ENCODE measurements at regions not wholly inside any gene's neighbourhood (a gene's known extent, or its start where the extent isn't known, plus 50 kb on each side); places are given as distances from the start of the nearest gene placed in this dataset.

DNA sequence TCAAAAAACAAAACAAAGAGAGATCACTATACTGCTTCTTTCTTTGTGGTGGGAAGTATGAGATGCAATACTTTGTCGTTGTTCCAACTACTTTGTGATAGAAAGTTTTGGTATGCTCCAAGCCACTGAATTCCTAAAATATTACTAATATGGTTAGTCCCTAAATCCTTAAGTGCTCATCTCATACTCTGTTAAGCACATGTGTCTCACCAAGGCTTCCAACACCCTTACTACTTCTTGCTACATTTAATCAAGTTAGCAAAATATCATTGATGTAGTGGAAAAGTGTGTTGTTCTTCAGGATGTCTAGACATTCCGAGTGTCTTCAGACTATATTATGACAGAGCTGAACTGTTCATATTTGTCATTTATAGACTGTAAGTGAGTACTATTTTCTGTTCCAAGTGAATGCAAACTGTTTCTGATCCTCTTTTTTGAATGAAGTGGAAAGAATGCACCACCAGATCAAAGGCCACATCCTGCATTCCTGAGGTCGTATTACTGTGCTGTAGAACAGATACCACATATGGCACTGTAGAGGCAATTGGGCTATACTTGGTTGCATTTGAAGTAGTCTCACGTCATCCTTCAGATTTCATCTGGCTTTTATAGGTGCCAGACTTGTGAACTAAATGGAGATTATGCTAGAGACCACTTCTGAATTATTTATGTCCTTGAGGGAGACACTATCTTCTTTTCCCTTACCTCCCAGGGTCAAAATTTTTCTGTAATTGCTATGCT is 298.4 kb upstream of the ZNF521 start:
- no peak for TF ChIP-seq POLR2A (IDR thresholded peaks at IDR 0.05; ENCODE audit: low read depth, low read length)
- TF ChIP-seq GATA2 (IDR thresholded peaks at IDR 0.05; ENCODE audit: insufficient read depth, insufficient read length, low read depth, low read length) = no peak
- TF ChIP-seq MYC (IDR thresholded peaks at IDR 0.05; ENCODE audit: low read depth, low read length) = no peak
- TF ChIP-seq, protein P1, sequence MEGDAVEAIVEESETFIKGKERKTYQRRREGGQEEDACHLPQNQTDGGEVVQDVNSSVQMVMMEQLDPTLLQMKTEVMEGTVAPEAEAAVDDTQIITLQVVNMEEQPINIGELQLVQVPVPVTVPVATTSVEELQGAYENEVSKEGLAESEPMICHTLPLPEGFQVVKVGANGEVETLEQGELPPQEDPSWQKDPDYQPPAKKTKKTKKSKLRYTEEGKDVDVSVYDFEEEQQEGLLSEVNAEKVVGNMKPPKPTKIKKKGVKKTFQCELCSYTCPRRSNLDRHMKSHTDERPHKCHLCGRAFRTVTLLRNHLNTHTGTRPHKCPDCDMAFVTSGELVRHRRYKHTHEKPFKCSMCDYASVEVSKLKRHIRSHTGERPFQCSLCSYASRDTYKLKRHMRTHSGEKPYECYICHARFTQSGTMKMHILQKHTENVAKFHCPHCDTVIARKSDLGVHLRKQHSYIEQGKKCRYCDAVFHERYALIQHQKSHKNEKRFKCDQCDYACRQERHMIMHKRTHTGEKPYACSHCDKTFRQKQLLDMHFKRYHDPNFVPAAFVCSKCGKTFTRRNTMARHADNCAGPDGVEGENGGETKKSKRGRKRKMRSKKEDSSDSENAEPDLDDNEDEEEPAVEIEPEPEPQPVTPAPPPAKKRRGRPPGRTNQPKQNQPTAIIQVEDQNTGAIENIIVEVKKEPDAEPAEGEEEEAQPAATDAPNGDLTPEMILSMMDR (IDR thresholded peaks at IDR 0.05; ENCODE audit: extremely low read depth in 1 of 2, insufficient read depth in 1 of 2, low read depth in 1 of 2, low read length in 2 of 2) = no peak
